ENCODE measurements at regions not wholly inside any gene's neighbourhood (a gene's known extent, or its start where the extent isn't known, plus 50 kb on each side); places are given as distances from the start of the nearest gene placed in this dataset.
"Not testable (repeated sequence)": the region's sequence is repeated elsewhere in the genome, so short reads cannot be mapped to it uniquely, and the experiment has no call there.

DNA sequence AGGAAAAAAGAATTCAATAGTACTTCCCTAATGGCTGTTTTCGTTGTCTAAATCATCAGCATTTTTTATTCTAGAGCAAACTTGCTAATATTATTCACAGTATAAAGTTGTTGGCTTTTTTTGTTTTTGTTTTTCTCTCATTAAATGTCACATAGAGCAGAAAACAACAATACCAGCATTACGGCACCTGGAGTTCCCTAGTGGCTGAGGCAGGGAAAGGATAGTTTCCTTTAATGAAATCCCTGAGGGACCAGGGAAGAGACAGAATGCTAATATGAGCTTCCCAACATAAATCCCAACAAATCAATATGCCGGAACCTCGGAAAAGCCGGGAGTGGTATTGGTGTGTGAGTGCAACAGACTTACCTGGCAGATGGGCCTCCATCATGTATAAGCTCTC is 235.2 kb upstream of the ASCC3 start:
- no peak for DNase-seq

- no peak for DNase-seq
Measured at GRCh38 chr6:101117393-101118135, 236.4 kb upstream of the ASCC3 start.

- no peak for DNase-seq
Measured at GRCh38 chr6:101118136-101118396, 236.9 kb upstream of the ASCC3 start.

- DNase-seq = no peak
Measured at GRCh38 chr6:101120747-101121146, 239.6 kb upstream of the ASCC3 start.

DNA sequence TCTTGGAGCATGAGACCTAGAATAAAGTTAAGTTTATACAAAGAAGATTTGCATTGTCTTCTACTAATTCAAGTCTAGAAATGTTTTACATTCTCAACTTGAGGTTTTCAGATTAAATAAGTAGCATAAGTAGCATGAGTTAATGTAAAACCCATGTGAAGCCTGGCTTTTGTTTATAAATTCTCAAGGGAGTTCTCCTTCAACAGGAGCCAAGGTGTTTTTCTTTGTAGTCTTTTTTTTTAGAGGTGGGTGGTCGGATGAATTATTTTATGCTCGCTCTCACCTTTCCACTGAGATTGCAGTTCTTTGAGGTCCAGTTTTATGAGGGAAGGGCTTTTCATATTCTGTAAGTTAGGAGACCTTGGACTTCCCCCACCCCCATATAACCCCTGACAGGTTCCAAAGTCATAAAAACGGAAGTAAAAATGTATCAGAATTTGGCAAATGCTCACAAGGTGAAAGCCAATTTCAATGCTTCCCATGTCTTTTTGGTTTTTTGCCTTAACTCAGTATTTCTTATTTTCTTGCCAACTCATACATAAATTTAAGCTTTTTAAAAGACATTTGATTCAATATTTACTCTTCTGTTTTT is 244.3 kb upstream of the ASCC3 start:
- no peak for DNase-seq

DNA sequence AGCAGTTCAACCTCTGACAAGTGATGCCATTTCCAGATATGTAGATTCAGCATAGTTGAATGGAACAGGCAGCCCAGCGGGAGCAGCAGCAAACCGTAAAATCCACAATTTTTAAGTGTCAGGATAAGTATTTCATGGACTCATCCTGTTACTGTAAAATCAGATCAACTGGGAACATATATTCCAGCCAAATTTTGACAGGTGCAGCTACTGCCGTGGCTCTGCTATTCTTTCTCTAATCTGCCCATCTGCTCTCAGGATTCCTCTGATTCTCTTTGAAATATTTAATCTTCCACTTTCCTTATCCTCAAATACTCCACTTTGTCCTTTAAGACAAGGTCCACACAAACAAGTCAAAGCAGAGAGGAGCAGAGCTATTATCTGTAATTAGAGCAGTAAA is 245.4 kb upstream of the ASCC3 start:
- DNase-seq = no peak

DNA sequence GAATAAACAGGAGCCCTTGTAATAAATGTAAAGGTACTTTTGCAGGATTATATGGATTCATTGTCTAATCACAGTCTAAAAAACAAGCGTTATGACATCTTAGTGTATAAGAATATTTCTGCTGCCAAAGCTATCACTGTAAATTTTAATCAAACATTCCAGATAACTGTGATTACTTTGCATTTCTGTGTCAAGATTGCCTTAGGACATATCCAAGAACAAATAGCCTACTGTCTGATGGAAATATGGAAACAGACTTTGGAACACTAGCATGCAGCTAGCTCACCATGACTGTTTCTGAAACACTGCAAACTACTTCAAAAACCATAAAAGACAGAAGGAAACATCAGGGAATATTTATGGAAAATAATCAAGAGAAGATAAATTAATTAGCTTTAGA is 248.7 kb upstream of the ASCC3 start:
- DNase-seq = no peak

DNA sequence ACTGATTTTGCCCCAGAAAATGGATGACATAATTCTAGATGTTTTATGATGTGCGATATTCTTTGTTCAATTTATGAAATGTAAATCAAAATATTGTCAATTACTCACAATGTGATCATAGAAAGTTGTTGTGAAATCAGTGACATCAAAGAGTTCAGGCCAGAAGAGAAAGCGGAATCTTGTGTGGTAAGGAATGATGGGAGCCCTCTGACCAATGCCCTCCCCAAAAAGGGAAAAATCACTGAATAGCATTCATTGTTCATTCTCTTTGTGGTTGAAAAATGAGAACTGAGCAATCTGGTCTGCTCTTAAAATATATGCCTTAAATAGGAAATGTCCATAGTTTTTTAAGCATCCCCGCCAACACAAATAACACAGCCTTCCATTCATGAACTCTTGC is 247.1 kb upstream of the GRIK2 start:
- no peak for DNase-seq

- DNase-seq = no peak
Measured at GRCh38 chr6:101150226-101150625, 243.3 kb upstream of the GRIK2 start.

GRCh38 chr6:101157638-101158037 is 235.9 kb upstream of the GRIK2 start:
- DNase-seq = not testable (repeated sequence)

GRCh38 chr6:101163611-101164010 is 229.9 kb upstream of the GRIK2 start:
- DNase-seq = no peak

- no peak for DNase-seq
Measured at GRCh38 chr6:101167638-101168037, 225.9 kb upstream of the GRIK2 start.

GRCh38 chr6:101171049-101171448 is 222.5 kb upstream of the GRIK2 start:
- DNase-seq = not testable (repeated sequence)

DNA sequence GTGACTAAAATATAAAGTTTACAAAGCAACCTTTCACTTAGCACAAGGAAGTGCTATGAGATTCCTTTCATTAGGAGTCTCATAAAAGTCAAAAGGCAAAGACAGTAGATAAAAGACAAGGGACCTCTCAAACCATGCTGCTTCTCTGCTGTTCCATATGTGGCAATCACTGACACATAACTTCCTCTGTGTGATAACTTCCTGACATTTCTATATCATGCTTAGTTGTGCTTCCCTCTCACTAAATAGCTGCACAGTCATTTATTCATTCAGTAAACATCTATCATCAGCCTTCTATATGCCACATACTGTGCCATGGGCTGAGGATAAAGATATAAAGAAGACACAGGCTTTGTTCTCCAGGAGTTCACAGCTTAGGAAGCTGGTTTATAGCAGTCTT is 214.8 kb upstream of the GRIK2 start:
- DNase-seq = no peak

GRCh38 chr6:101181006-101181405 is 212.5 kb upstream of the GRIK2 start:
- no peak for DNase-seq

DNA sequence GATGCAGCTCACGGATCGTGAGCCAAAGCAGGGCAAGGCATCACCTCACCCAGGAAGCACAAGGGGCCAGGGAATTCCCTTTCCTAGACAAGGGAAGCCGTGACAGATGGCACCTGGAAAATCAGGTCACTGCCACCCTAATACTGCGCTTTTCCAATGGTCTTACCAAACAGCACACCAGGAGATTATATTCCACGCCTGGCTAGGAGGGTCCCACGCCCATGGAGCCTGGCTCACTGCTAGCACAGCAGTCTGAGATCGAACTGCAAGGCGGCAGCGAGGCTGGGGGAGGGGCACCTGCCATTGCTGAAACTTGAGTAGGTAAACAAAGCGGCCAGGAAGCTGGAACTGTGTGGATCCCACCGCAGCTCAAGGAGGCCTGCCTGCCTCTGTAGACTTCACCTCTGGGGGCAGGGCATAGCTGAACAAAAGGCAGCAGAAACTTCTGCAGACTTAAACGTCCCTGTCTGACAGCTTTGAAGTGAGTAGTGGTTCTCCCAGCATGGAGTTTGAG is 205.2 kb upstream of the GRIK2 start:
- not testable (repeated sequence) for DNase-seq

GRCh38 chr6:101195588-101195987 is 197.9 kb upstream of the GRIK2 start:
- DNase-seq = no peak

GRCh38 chr6:101199441-101199840 is 194.1 kb upstream of the GRIK2 start:
- DNase-seq = no peak

DNA sequence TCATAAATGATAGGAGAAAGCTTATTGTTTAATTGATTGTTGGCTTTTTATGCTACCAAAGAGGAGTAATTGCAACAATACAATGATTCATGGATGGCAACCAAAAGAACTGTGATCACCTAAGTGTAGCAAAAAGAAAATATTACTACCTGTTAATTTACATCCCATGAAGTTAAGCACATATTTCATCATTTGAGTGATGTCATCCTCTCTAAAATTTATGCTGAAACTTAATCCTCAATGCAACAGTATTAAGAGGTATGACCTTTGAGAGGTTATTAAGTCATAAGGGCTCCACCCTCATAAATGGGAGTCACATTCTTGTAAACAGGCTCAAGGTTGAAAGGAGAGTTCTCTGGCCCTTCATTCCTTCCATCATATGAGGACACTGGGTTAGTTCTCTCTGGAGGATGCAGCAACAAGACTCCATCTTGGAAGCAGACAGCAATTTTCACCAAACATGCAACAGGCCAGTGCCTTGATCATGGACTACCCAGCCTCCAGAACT is 190.6 kb upstream of the GRIK2 start:
- no peak for DNase-seq

DNA sequence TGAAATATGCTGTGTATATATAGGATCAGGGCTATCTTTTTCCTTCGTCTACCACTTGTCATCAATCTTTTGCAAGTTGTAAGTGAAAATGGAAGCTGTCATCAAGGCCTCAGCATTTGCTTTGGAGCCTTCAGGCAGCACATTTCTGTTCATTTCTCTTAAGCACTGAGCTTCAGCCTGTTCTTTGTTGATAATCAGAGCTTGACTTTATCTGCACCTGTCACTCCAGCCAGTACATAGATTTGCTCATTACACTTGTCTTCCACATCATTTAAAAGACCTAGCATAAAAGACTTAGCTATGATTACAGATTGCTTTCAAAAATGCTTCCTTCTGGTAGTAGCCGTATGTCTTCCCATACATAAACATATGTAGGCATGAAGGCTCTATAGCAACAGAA is 189.8 kb upstream of the GRIK2 start:
- DNase-seq = no peak

GRCh38 chr6:101208152-101208551 is 185.4 kb upstream of the GRIK2 start:
- DNase-seq = no peak

GRCh38 chr6:101212640-101213039 is 180.9 kb upstream of the GRIK2 start:
- no peak for DNase-seq

GRCh38 chr6:101222007-101222406 is 171.5 kb upstream of the GRIK2 start:
- no peak for DNase-seq

GRCh38 chr6:101224751-101225150 is 168.8 kb upstream of the GRIK2 start:
- DNase-seq = no peak

DNA sequence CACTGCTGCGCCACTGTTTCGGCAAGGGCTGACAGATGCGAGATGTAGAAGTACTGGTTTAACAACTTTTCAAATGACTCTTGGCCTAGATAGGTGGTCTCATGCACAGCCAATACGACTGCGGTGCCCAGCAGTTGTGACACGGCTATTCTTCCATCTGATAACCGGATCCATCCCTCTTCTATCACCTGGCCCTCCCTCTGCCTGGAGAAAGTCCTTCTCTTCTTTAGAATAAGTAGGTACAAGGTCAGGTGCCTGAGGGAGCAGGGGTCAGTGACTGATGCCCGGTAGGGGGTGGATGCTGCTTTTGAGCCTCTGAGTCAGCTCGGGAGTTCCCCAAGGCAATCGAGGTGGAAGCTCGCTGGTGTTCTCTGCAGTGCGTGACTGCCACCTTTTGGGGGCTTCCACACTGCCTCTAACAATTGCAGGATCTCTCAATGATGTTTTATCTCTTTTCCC is 166.8 kb upstream of the GRIK2 start:
- no peak for DNase-seq

Measured in DMS153 (cell line).